ENCODE measurements at regions not wholly inside any gene's neighbourhood (a gene's known extent, or its start where the extent isn't known, plus 50 kb on each side); places are given as distances from the start of the nearest gene placed in this dataset.

DNA sequence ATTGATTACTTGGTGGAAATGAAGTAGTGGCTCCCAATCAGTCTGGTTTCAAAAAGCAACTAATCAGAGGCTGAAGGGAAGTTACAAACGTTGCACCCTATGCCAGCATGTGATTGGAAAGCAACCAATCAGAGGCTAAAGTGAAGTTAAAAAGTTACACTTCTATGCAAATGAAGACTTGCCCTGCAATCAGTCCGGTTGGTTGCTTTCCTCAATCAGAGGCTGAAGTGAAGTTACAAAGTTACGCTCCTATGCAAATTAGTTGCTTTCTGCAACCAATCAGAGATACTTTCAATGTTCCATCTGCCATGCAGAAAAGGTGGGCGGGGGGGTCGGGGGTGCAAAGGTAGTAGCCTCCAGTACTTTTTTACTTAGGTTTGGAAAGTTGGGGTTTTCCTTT lies 1077.1 kb downstream of the TYW1 start:
- no peak for TF ChIP-seq CTCF (IDR thresholded peaks at IDR 0.05)
- no peak for TF ChIP-seq POLR2A (IDR thresholded peaks at IDR 0.05)
